A673 (cell line): ENCODE measurements at regions not wholly inside any gene's neighbourhood (a gene's known extent, or its start where the extent isn't known, plus 50 kb on each side); places are given as distances from the start of the nearest gene placed in this dataset.

Source experiments
- BruUV-seq: library from RNA; stranded (reverse); fragments of 400-500 nt; replicated peaks from 2 replicates; lab custom pipeline; 2021; lab: Mats Ljungman, UMichigan
- CTCF ChIA-PET: fragments of 300-600 bp; sonication (Branson Sonifier 250); formaldehyde crosslinking; loops from one replicate; lab custom pipeline; 2022; ENCODE audit warnings: antibody characterized with exemption; lab: Charles Lee
- POLR2A ChIA-PET: fragments of 300-600 bp; sonication (Branson Sonifier 250); formaldehyde crosslinking; loops from one replicate; lab custom pipeline; 2022; ENCODE audit warnings: antibody characterized with exemption; ENCODE audit not compliant: low non-redundant PET; lab: Charles Lee
- DNase-seq: peaks from one replicate; pipeline ENCODE4 v3.0.0-alpha.2; 2015; ENCODE audit warnings: low spot score
- H3K27ac ChIP-seq: fragments of 200-600 bp; sonication (generic); 2 replicates; pipeline ENCODE4 v1.5.1; 2016; ENCODE audit warnings: mixed run types, low read depth, mild to moderate bottlenecking, mixed read lengths, antibody characterized with exemption, low read length; ENCODE audit not compliant: poor library complexity, severe bottlenecking
- H3K27me3 ChIP-seq: fragments of 200-600 bp; sonication (generic); replicated peaks from 2 replicates; pipeline ENCODE4 v1.6.1; 2017; ENCODE audit warnings: mixed run types, low read depth, mild to moderate bottlenecking, mixed read lengths, antibody characterized with exemption, low read length; ENCODE audit not compliant: insufficient read depth, poor library complexity
- H3K36me3 ChIP-seq: fragments of 200-600 bp; sonication (generic); 2 replicates; pipeline ENCODE4 v1.6.1; 2016; ENCODE audit warnings: mixed run types, mild to moderate bottlenecking, mixed read lengths, antibody characterized with exemption, low read length; ENCODE audit not compliant: insufficient read depth, poor library complexity, severe bottlenecking
- H3K4me1 ChIP-seq: fragments of 200-600 bp; sonication (generic); 2 replicates; pipeline ENCODE4 v1.6.1; 2017; ENCODE audit warnings: mixed run types, mild to moderate bottlenecking, mixed read lengths, antibody characterized with exemption, low read length; ENCODE audit not compliant: insufficient read depth, poor library complexity, severe bottlenecking
- H3K4me3 ChIP-seq: fragments of 200-600 bp; sonication (generic); 2 replicates; pipeline ENCODE4 v1.5.1; 2016; ENCODE audit warnings: low read depth, mixed run types, mild to moderate bottlenecking, mixed read lengths, low read length; ENCODE audit not compliant: poor library complexity, severe bottlenecking
- H3K9me3 ChIP-seq: fragments of 200-600 bp; sonication (generic); 2 replicates; pipeline ENCODE4 v1.6.1; 2016; ENCODE audit warnings: mixed run types, low read depth, mild to moderate bottlenecking, mixed read lengths, antibody characterized with exemption, low read length; ENCODE audit not compliant: poor library complexity, severe bottlenecking
- CTCF ChIP-seq: fragments of 300-800, 200-600 bp; sonication (generic); conservative IDR thresholded peaks from 2 replicates; pipeline ENCODE4 v1.5.1; 2017; ENCODE audit warnings: low read depth, mild to moderate bottlenecking, antibody characterized with exemption, low read length, moderate library complexity, mixed read lengths
- EZH2 ChIP-seq: fragments of 200-600 bp; sonication (generic); IDR thresholded peaks from 2 replicates; pipeline ENCODE4 v1.6.1; 2017; ENCODE audit warnings: borderline replicate concordance, low read depth, mild to moderate bottlenecking, mixed read lengths, antibody characterized with exemption, low read length; ENCODE audit not compliant: poor library complexity, severe bottlenecking
- intact Hi-C: fragments of 100-400 bp; cut with micrococcal nuclease; formaldehyde crosslinking; loops from one replicate; pipeline ENCODE4 v1.10.0; 2022; ENCODE audit not compliant: unreplicated experiment

DNA sequence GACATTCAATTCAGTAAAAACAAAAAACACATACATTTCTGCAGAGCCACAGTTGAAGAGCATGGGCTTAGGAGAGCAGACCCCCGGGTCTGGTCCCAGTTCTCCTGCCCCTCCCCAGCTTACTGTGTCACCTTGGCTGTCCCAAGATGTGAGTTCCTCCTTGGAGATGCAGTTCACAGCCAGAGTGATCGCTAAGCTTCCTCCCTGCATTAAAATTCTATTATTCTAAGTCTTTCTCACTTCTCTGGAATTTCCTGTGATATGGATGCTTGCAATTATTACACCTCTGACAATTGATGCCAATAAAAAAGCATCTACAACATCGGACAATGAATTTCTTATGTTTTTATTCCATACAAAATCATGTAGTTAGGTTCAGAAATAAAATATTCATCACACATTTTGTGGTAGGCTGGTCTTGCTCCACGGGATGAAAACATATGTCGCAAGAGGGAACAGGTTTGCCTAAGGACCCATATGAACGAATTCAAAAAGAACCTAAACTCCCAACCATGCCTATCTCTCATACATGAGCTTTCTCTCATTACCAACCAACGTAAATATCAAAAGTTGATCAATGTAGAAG lies 328.5 kb upstream of the RUNX1 start:
- no peak overlapping the region for H3K27ac ChIP-seq

DNA sequence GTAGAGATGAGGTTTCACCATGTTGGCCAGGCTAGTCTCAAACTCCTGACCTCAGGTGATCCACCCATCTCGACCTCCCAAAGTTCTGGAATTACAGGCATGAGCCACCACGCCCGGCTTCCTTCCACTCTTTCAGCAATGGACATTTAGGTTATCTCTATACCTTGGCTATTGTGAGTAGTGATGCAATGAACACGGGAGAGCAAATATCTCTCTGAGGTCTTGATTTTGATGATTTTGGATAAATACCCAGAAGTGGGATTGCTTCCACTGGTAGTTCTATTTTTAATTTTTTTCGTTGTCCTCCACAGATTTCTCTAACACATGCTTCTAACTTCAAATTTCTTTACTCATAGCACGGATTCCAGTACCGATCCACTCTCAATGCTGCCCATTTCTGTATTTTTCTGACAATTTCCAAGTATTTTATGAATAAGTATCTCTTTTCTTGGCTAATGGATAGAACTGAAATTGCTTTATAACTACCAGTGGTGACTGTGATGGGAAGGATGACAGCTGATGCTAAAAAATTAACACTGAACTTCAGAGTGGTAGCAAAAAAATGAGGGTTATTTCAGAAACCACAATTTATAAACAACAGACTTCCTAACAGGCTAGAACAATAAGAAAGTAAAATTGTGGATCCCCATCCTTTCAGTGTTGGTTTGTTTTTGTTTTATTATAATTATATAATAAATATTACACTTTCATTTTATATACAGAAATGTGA lies 327.5 kb upstream of the RUNX1 start:
- Histone ChIP-seq H3K36me3 (no peaks in the 10 kb centered on the region), H3K9me3 (no peaks in the 10 kb centered on the region), H3K4me1 (no peaks in the 10 kb centered on the region), H3K4me3 (no peak overlapping the region), H3K27ac (no peak overlapping the region), H3K27me3 (no peaks in the 10 kb centered on the region)
- intact Hi-C loops = no loop called here
- CTCF ChIA-PET = no interaction called here
- no peak for DNase-seq
- no peak for TF ChIP-seq CTCF
- no peak for TF ChIP-seq EZH2
- POLR2A ChIA-PET = no interaction called here
- no TSS peak for BruUV-seq

More for the DNA sequence above, 328.5 kb upstream of the RUNX1 start:
- TF ChIP-seq CTCF (no peak), EZH2 (no peak)
- ChIA-PET POLR2A (no interaction called here), CTCF (no interaction called here)
- H3K27me3 ChIP-seq = no peaks in the 10 kb centered on the region
- no peaks in the 10 kb centered on the region for H3K4me1 ChIP-seq
- no peaks in the 10 kb centered on the region for H3K36me3 ChIP-seq
- no peak overlapping the region for H3K4me3 ChIP-seq
- no peaks in the 10 kb centered on the region for H3K9me3 ChIP-seq
- intact Hi-C loops = no loop called here
- no TSS peak for BruUV-seq
- DNase-seq = no peak

DNA sequence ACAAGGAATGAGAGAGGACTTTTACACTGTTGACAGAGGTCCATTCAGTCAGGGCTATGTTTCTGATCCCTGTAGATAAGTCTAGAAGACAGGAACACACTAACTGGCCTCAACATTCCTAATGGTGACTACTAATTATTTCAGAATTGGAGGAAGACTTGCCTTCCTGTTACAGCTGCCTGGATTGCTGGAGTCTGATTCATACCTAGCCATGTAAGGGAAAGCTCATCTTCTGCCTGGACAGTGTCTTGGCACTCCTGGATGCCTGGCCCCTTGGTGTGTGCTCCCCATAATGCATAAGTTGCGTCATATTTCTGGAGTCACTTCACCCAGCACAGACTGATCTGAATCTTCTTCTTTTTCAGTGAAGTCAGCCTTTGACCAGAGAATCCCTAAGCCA lies 326.0 kb upstream of the RUNX1 start:
- ChIA-PET POLR2A (no interaction called here), CTCF (no interaction called here)
- no peaks in the 10 kb centered on the region for H3K27me3 ChIP-seq
- H3K4me3 ChIP-seq = no peak overlapping the region
- BruUV-seq = no TSS peak
- H3K4me1 ChIP-seq = no peaks in the 10 kb centered on the region
- DNase-seq = no peak
- H3K27ac ChIP-seq = no peak overlapping the region
- intact Hi-C loops = no loop called here
- TF ChIP-seq EZH2 = no peak
- TF ChIP-seq CTCF = no peak
- no peaks in the 10 kb centered on the region for H3K36me3 ChIP-seq
- no peaks in the 10 kb centered on the region for H3K9me3 ChIP-seq
